GM12875 (cell line): ENCODE measurements at regions not wholly inside any gene's neighbourhood (a gene's known extent, or its start where the extent isn't known, plus 50 kb on each side); places are given as distances from the start of the nearest gene placed in this dataset.

Experiments
- H3K4me3 ChIP-seq: one replicate; pipeline ENCODE4 v1.5.1; 2011; ENCODE audit warnings: low read depth, low read length, control low read depth
- CTCF ChIP-seq: IDR thresholded peaks from 2 replicates; pipeline ENCODE4 v1.5.1; 2011; ENCODE audit warnings: low read depth, mild to moderate bottlenecking, control low read depth, inconsistent platforms, low read length, moderate library complexity, borderline replicate concordance; ENCODE audit not compliant: insufficient read depth

- TF ChIP-seq CTCF, result no peak
- H3K4me3 ChIP-seq, result no peak overlapping the region
Measured at GRCh38 chr4:83716874-83717273, 181.0 kb downstream of the GPAT3 start.

GRCh38 chr4:83712890-83713289 is 177.0 kb downstream of the GPAT3 start:
- no peak overlapping the region for H3K4me3 ChIP-seq
- TF ChIP-seq CTCF, result no peak

GRCh38 chr4:83709627-83710026 is 173.7 kb downstream of the GPAT3 start:
- H3K4me3 ChIP-seq, result no peak overlapping the region
- no peak for TF ChIP-seq CTCF

- H3K4me3 ChIP-seq, result no peak overlapping the region
- TF ChIP-seq CTCF, result no peak
Measured at GRCh38 chr4:83708500-83709175, 172.7 kb downstream of the GPAT3 start.

- no peak for TF ChIP-seq CTCF
- no peak overlapping the region for H3K4me3 ChIP-seq
Measured at GRCh38 chr4:83704786-83705185, 168.9 kb downstream of the GPAT3 start.

- TF ChIP-seq CTCF, result no peak
- no peak overlapping the region for H3K4me3 ChIP-seq
Measured at GRCh38 chr4:83703752-83704151, 167.8 kb downstream of the GPAT3 start.

GRCh38 chr4:83701041-83701440 is 165.1 kb downstream of the GPAT3 start:
- H3K4me3 ChIP-seq, result no peak overlapping the region
- TF ChIP-seq CTCF, result no peak
